ENCODE measurements at regions not wholly inside any gene's neighbourhood (a gene's known extent, or its start where the extent isn't known, plus 50 kb on each side); places are given as distances from the start of the nearest gene placed in this dataset.
"Not testable (repeated sequence)": the region's sequence is repeated elsewhere in the genome, so short reads cannot be mapped to it uniquely, and the experiment has no call there.

DNA sequence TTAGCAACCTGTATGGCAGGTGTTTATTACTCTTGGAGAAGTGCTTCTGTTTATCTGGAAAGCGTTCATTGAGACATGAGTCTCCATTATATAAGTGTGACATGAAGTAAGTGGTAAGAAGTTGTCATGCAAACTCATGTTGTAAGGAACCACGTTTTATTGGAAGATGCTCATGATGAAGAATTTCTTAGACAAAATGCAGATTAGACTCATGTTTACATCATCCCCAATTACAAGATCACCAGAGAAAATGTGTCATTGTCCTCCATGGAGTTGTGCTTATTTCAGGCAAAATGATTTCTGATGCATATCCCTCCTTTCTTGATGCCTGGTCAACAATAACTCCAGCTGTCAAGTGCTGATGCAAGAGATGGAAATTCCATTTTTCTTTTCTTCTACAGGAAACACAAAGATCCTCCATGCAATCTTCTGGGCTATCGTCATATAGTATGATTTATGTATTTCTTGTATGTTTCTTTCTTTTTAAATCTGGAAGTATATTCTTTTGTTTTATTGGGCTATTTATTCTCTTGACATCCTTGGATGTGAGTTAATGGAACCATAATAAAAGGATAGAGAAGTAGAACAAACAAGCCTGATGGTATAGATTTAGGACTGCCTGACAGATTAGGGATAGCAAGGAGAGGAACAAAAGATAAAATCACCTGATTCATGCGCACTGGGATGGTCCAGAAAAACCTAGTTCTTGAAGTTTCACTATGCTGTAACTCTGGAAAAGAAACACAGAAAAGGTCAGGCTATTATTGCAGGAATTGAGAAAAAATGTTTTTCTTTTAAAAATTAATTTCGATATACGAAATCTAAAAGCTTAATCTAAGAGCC lies 50.7 kb upstream of the DIAPH3 start:
- DNase-seq (ENCODE audit: low read depth), result no peak

DNA sequence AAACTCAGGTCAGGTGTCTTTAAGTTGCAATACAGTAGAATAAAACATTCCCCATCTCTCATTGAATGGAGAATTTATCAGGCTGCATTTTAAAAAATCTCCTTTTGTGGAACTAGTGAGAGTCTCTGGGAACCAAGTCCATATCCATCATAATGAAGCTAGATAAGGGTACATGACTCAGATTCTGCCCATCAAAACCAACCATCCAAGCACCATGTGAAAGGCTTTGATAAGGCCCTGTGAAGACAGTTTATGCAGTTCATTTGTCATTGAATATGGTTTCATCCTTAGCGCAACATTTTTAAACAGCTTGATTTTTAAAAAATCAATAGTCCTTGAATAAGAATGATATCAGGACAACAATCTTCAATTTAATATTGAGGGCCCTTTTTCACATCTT lies 56.3 kb upstream of the DIAPH3 start:
- no peak for DNase-seq (ENCODE audit: low read depth)

DNA sequence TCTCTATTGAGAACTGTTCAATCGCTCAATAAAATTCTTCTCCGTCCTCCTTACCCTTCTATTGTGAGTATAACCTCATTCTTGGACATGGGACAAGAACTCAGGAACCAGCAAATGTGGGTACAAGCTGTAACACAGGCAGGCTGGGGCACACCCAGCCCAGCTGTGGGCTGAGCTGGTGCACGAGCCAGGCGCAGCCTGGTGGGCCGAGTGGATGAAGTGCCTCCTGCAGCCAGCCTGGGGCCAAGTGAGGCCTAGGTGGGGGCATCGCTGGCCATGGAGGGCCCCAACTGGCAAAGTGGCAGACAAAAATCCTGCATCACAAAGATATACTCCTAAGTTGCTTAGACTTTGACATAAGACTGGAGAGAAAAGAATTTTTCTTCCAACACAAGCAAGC lies 57.9 kb upstream of the DIAPH3 start:
- DNase-seq (ENCODE audit: low read depth), result no peak

DNA sequence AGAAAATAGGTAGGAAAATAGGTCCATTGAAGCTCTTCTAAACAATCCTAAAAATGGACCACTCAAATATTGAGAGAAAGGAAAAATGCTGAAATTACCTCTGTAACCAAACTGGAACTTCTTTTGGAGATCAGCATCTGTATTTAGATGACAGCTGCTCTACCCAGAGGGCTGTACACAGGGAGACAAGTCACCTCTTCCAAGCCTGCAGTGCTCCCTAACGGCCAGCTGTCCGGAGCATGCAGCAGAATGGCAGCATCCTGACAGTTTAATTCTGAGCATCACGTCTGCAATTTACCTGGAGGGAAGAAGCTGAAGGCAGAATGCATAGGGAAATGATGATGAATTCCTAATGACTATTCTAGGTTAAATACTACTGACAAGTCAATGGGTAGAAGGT lies 62.8 kb upstream of the DIAPH3 start:
- DNase-seq (ENCODE audit: low read depth), result no peak

DNA sequence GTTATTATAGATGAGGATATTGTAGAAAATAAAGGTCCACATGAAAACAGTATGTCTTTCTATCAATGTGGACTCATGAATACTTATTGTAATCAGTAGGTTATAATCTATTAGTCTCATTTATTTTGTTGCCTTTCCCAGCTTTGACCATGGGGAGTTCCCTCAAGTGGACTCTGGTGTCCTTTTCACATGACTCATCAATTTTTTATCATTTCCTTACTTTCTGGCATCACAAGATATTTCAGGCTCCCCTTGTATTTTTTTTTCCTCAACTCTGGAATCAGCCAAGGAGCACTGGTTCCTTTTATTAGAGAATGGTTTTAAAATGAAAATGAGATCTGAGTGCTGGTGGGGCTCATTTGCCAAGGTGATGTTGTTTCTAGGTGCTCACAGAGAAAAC lies 63.4 kb upstream of the DIAPH3 start:
- no peak for DNase-seq (ENCODE audit: low read depth)

DNA sequence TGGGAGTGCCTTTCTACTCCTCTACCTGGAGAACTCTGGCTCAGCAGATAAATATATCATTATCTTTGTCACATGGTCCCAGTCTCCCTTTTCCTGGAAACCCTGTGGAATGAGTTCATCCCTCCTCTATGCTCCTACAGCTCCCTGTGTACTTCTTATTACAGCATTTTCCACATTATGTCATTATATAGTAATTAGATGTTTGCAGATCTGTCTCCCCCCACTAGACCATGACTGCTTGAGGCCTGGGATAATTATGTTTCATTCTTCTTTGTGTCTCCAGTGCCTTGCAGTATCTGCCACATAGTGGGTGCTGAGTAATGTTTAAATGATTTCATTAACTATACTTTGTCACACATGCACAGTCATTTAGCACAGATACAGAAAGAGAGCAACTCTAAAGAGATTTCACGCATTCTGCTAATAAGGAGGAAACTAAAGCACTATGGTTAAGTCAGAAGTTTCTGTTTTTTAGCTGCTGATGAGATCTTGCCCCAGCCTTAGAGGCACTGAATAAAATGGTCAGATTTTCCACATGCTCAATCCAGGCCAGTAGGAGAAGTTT lies 66.1 kb upstream of the DIAPH3 start:
- DNase-seq (ENCODE audit: low read depth), result no peak

GRCh38 chr13:60230593-60230992 lies 66.9 kb upstream of the DIAPH3 start:
- peak; percentile 2 for DNase-seq (ENCODE audit: low read depth)

DNA sequence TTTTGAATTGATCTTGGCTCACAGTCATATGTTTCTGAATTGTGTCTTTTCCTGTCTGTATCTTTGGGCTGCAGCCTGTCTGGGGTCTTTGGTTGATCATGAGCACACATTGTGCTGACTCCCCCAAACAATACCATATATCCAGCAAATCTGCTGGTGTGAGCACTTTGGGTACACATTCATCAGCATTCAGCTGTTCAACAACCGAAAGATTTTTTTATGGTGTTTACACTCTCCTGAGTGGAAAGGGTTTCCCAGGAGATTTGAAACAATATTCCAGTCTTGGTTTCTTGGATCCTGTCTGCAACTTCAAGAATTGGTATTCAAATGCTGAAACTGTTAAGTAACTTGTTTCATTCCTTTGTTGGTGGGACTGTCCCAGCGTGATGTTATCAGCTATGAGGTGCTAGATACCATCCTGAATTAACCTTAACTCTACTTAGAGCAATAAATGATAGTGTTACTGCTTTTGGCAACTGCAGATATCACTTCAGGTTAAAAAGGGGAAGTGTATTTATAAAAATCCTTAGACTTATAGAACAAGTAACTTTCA lies 78.4 kb upstream of the DIAPH3 start:
- no peak for DNase-seq (ENCODE audit: low read depth)

DNA sequence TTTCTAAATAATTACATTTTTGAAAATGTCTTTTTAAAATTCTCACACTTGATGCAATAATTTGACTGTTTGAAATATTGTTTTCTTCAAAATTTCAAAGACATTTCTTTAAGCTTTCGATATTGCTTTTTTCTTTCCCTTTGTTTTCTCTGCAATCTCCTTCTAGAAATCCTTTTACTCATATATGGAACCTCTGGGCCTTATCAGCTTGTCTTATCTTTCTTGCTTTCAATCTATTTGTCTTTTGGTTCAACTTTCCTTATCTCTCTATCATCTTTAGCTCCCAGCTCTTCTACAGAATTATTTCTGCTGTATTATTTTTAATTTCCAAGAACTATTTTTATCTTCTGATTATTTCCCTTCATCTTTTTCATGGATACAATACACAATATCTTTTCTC lies 80.7 kb upstream of the DIAPH3 start:
- no peak for DNase-seq (ENCODE audit: low read depth)

- not testable (repeated sequence) for DNase-seq (ENCODE audit: low read depth)
Observed at GRCh38 chr13:60251419-60251818, 87.7 kb upstream of the DIAPH3 start.

DNA sequence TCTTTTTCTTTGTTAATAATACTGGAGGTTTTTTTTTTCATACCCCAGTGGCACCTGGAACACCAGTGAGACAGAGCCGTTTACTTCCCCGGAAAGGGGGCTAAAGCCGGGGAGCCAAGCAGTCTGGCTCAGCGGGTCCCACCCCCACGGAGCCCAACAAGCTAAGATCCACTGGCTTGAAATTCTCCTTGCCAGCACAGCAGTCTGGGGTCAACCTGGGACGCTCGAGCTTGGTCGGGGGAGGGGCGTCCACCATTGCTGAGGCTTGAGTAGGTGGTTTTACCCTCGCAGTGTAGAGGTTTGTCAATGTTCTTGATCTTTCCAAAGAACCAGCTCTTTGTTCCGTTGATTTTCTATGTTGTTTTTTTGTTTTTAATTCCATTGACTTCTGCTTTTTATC lies 94.6 kb upstream of the DIAPH3 start:
- no peak for DNase-seq (ENCODE audit: low read depth)

DNA sequence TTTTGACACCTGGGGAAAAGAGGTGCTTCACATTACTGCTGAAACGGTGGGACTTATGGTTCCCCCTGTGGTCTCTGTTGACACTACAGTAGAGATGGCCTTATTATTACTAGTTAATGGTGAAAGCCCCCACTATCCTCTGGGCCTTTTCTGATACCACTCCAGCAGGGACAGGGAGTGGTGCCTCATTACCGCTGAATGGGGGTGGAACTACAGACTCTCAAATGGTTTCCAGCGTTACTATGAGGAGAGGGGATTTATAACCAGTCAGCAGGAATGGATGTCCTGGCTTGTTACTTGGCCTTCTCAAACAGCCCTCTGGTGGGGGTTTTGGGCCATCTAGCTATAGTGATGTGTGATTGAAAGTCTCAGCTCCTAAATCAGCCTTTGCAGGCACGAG lies 96.7 kb upstream of the DIAPH3 start:
- no peak for DNase-seq (ENCODE audit: low read depth)

- DNase-seq (ENCODE audit: low read depth), result no peak
Observed at GRCh38 chr13:60261432-60262351, 98.0 kb upstream of the DIAPH3 start.

DNA sequence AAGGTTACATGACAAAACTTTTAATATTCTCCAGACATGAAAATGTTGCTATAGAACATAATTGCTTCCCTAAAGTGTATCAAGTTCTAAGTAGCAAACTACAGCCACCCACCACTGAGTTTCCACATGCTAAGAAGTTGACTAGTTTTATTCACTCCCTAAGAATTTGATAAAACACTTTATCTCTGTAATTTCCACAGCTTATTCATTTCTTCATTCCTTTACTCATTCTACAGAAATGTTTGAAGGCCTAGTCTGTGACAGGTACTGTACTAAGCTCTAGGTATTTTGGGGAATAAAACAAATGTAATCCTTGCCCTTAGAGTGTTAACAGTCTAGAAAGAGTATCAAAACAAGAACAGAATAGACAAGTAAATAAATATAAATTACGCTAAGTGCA lies 101.8 kb upstream of the DIAPH3 start:
- no peak for DNase-seq (ENCODE audit: low read depth)

DNA sequence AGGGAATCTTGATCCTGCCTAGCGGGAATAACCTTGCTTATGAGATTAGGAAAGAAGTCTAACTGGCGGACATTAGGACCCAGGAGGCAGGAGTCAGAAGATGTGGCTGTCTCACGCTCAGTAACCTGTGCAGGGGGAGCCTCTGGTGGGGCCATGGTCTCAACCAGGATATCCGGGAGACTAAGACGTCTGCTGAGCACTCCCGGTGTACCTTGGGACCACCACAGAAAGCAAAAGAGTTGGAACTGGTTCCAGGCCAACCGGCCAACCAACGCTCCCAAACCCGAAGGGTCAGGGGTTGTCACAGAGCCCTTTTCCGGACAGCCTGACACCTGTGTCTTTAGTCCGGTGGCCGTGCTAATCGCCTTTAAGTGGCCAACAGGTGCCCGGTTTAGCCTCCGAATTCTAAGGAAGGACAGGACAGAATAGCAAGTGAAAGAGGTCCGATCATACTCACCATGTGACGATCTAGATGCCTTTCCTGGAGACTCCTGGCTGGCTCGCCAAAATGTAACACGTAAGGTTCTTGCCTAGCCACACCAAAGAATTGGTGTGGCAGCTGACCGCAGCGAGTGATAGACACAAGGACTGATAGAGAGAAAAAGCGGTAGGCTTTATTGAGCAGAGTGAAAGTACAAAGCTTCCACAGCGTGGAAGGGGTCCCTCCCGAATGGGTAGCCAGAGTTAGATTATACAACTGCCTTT lies 103.9 kb upstream of the DIAPH3 start:
- DNase-seq (ENCODE audit: low read depth), result no peak

- DNase-seq (ENCODE audit: low read depth), result no peak
Observed at GRCh38 chr13:60268203-60268555, 104.5 kb upstream of the DIAPH3 start.

DNA sequence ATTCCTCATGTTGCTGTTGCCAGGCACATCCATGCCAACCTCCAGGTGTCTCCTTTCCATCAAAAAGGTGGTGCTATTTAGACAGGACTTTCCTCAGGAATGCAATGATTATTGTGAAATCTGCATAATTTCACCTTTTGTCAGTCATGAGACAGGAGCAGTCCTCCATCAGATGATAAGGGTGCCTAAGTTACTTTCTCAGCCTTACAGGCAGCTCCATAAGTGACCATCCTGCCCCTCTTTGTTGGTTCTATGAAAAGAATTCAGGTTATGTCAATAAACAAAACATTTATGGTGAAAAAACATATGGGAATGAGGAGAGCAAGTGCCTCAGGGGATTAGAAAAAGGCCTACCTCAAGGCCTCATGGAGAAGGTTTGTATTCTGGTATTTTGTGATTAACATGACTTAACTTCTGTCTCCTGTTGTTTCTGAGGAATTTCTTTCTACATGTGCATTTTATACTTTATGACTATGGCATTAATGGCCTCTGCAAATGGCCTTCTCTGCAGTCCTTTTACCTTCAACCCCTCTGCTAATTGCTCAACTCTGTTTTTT lies 110.3 kb upstream of the DIAPH3 start:
- DNase-seq (ENCODE audit: low read depth), result no peak

GRCh38 chr13:60274655-60275054 lies 110.9 kb upstream of the DIAPH3 start:
- no peak for DNase-seq (ENCODE audit: low read depth)

GRCh38 chr13:60275208-60275607 lies 111.5 kb upstream of the DIAPH3 start:
- DNase-seq (ENCODE audit: low read depth), result no peak

GRCh38 chr13:60280524-60280923 lies 116.5 kb upstream of the TDRD3 start:
- not testable (repeated sequence) for DNase-seq (ENCODE audit: low read depth)

GRCh38 chr13:60282186-60282585 lies 114.8 kb upstream of the TDRD3 start:
- no peak for DNase-seq (ENCODE audit: low read depth)

- DNase-seq (ENCODE audit: low read depth), result no peak
Observed at GRCh38 chr13:60282708-60283107, 114.3 kb upstream of the TDRD3 start.

Data from GM04503 (cell line).